CD4-positive, CD25-positive, alpha-beta regulatory T cell (primary cell): ENCODE measurements at regions not wholly inside any gene's neighbourhood (a gene's known extent, or its start where the extent isn't known, plus 50 kb on each side); places are given as distances from the start of the nearest gene placed in this dataset.
"Not testable (repeated sequence)": the region's sequence is repeated elsewhere in the genome, so short reads cannot be mapped to it uniquely, and the experiment has no call there.

Experiments
- ATAC-seq, 2 donors: fragments of 150-1000 bp; cut with Tn5 transposase; one replicate each; pipeline ENCODE4 v1.10.0; 2021; ENCODE audit warnings: low read depth in 2 of 2, moderate number of reproducible peaks in 2 of 2, moderate library complexity in 1 of 2
- DNase-seq, 3 donors: peaks; one replicate each; pipeline versions ENCODE4 v3.0.0 to v3.0.0-alpha.2; 2012 to 2022; ENCODE audit warnings: mixed read lengths in 1 of 3
- H3K27ac ChIP-seq: one replicate; pipeline ENCODE4 v1.7.0; 2013; ENCODE audit warnings: mild to moderate bottlenecking, low read length; ENCODE audit not compliant: insufficient read depth, poor library complexity, severe bottlenecking
- H3K27me3 ChIP-seq: one replicate; pipeline ENCODE4 v1.7.0; 2013; ENCODE audit warnings: low read length; ENCODE audit not compliant: control insufficient read depth, insufficient read depth
- H3K36me3 ChIP-seq: one replicate; pipeline ENCODE4 v1.7.0; 2013; ENCODE audit warnings: mild to moderate bottlenecking, low read length, moderate library complexity; ENCODE audit not compliant: control insufficient read depth, insufficient read depth
- H3K4me1 ChIP-seq: 2 replicates; pipeline ENCODE4 v1.7.0; 2013; ENCODE audit warnings: mild to moderate bottlenecking, low read length; ENCODE audit not compliant: insufficient read depth, control insufficient read depth, poor library complexity, severe bottlenecking
- H3K4me3 ChIP-seq: one replicate; pipeline ENCODE4 v1.7.0; 2013; ENCODE audit warnings: low read depth, mild to moderate bottlenecking, low read length, moderate library complexity
- H3K9me3 ChIP-seq, 2 experiments: 1 replicate in 1 of 2; 2 replicates in 1 of 2; pipeline ENCODE4 v1.7.0; 2013; ENCODE audit warnings: low read length in 2 of 2, mild to moderate bottlenecking in 1 of 2, moderate library complexity in 1 of 2; ENCODE audit not compliant: control insufficient read depth in 2 of 2
- H3K27ac Mint-ChIP-seq, 3 donors: one replicate each; pipeline ENCODE4 v1.8.0; 2020 to 2022; ENCODE audit warnings: mild to moderate bottlenecking in 3 of 3, mixed read lengths in 3 of 3, moderate library complexity in 2 of 3
- H3K27me3 Mint-ChIP-seq: one replicate; pipeline ENCODE4 v1.8.0; 2022; ENCODE audit warnings: mild to moderate bottlenecking, mixed read lengths
- H3K36me3 Mint-ChIP-seq: one replicate; pipeline ENCODE4 v1.8.0; 2020; ENCODE audit warnings: mixed read lengths
- H3K4me1 Mint-ChIP-seq, 4 donors: one replicate each; pipeline ENCODE4 v1.8.0; 2020 to 2022; ENCODE audit warnings: mixed read lengths in 4 of 4, mild to moderate bottlenecking in 1 of 4
- H3K4me3 Mint-ChIP-seq, 4 donors: one replicate each; pipeline ENCODE4 v1.8.0; 2020 to 2022; ENCODE audit warnings: mild to moderate bottlenecking in 4 of 4, mixed read lengths in 4 of 4, moderate library complexity in 3 of 4
- H3K9me3 Mint-ChIP-seq, 7 donors: one replicate each; pipeline ENCODE4 v1.8.0; 2020 to 2022; ENCODE audit warnings: mixed read lengths in 7 of 7, mild to moderate bottlenecking in 3 of 7, moderate library complexity in 2 of 7

DNA sequence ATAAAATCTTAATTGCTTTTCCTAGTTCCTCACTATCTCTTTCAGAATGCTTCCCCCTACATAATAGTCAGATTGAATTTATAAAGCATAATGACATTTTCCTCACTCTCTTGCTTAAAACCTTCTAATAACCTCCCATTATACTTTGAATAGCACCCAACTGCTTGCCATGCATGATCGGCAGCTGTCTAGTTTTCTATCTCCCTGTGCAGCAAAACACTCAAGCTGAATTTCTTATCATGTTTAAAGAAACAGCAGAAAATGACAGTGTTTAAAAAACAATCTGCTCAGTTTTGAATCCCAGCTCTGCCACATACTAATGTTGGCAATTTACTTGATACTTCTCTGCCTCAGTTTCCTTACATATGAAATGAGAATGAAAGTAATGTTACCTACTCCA lies 947.1 kb upstream of the HS3ST1 start:
- Histone ChIP-seq H3K9me3 (peaks cover 0 to 2% of the 10 kb centered on the region in 2 experiments), H3K27ac (no peak overlapping the region), H3K27me3 (no peaks in the 10 kb centered on the region), H3K36me3 (no peaks in the 10 kb centered on the region), H3K4me3 (no peak overlapping the region), H3K4me1 (no peaks in the 10 kb centered on the region)
- DNase-seq: no peak
- H3K27me3 Mint-ChIP-seq: no peaks in the 10 kb centered on the region
- no peaks in the 10 kb centered on the region for H3K4me1 Mint-ChIP-seq
- no peaks in the 10 kb centered on the region for H3K36me3 Mint-ChIP-seq
- ATAC-seq: no peak
- no peak overlapping the region for H3K27ac Mint-ChIP-seq
- H3K4me3 Mint-ChIP-seq: no peak overlapping the region
- H3K9me3 Mint-ChIP-seq: peaks cover 0 to 8% (median 6%) of the 10 kb centered on the region in 7 donors

DNA sequence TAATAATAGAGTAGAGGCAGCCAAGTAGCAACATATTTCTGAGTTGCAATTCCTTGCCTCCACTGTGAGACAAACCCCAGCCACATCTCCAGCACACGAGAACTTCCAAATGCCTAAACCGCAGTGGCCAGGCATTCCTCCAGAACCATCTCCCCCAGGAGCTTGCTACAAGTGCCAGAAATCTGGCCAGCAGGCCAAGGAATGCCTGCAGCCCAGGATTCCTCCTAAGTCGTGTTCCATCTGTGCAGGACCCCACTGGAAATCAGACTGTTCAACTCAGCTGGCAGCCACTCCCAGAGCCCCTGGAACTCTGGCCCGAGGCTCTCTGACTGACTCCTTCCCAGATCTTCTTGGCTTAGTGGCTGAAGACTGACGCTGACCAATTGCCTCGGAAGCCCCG lies 937.2 kb upstream of the HS3ST1 start:
- H3K4me1 ChIP-seq, H3K27me3 ChIP-seq, H3K4me1 Mint-ChIP-seq, H3K4me3 Mint-ChIP-seq, H3K27ac ChIP-seq, H3K9me3 ChIP-seq, H3K4me3 ChIP-seq, DNase-seq, H3K9me3 Mint-ChIP-seq, H3K36me3 ChIP-seq, H3K27me3 Mint-ChIP-seq, H3K27ac Mint-ChIP-seq, H3K36me3 Mint-ChIP-seq, ATAC-seq: not testable (repeated sequence)

GRCh38 chr4:12360391-12360790 lies 931.7 kb upstream of the HS3ST1 start:
- no peak overlapping the region for H3K4me3 ChIP-seq
- Mint-ChIP-seq H3K4me1 (no peaks in the 10 kb centered on the region), H3K27me3 (no peaks in the 10 kb centered on the region), H3K4me3 (no peak overlapping the region), H3K9me3 (peaks cover 5 to 20% (median 8%) of the 10 kb centered on the region in 7 donors), H3K36me3 (no peaks in the 10 kb centered on the region), H3K27ac (no peak overlapping the region)
- no peaks in the 10 kb centered on the region for H3K9me3 ChIP-seq
- H3K27ac ChIP-seq: no peak overlapping the region
- no peaks in the 10 kb centered on the region for H3K4me1 ChIP-seq
- DNase-seq: no peak
- H3K27me3 ChIP-seq: no peaks in the 10 kb centered on the region
- no peaks in the 10 kb centered on the region for H3K36me3 ChIP-seq
- ATAC-seq: no peak

DNA sequence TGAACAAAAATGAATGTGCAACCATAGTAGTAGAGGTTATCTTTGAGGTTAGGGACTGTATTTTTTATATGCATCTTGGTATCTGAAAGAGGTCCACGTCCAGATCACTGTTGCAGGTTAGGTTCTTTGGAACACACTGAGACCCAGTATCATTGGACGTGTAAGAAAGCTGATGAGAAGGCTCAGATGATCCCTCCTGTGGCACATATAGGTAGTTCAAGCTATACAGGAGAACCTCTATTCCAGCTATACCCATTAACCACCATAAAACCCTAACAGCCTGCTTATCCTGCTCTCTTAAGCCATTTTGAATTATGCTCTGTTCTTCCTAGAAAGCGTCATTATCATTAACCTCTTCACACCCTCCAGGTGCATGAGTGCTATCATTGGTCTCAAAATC lies 930.7 kb upstream of the HS3ST1 start:
- no peak for ATAC-seq
- H3K27ac ChIP-seq: no peak overlapping the region
- no peaks in the 10 kb centered on the region for H3K4me1 ChIP-seq
- H3K4me1 Mint-ChIP-seq: no peaks in the 10 kb centered on the region
- H3K36me3 ChIP-seq: no peaks in the 10 kb centered on the region
- H3K27ac Mint-ChIP-seq: no peak overlapping the region
- H3K27me3 Mint-ChIP-seq: no peaks in the 10 kb centered on the region
- DNase-seq: no peak
- no peaks in the 10 kb centered on the region for H3K36me3 Mint-ChIP-seq
- H3K27me3 ChIP-seq: no peaks in the 10 kb centered on the region
- peaks cover 0 to 16% (median 6%) of the 10 kb centered on the region in 7 donors for H3K9me3 Mint-ChIP-seq
- H3K4me3 ChIP-seq: no peak overlapping the region
- H3K4me3 Mint-ChIP-seq: no peak overlapping the region
- H3K9me3 ChIP-seq: no peaks in the 10 kb centered on the region

- not testable (repeated sequence) for DNase-seq, H3K27ac Mint-ChIP-seq, H3K36me3 ChIP-seq, H3K4me3 ChIP-seq, H3K4me3 Mint-ChIP-seq, H3K4me1 Mint-ChIP-seq, H3K27ac ChIP-seq, H3K4me1 ChIP-seq, H3K27me3 ChIP-seq, H3K9me3 ChIP-seq, H3K36me3 Mint-ChIP-seq, H3K27me3 Mint-ChIP-seq, ATAC-seq
- peaks cover 0 to 19% (median 7%) of the 10 kb centered on the region in 7 donors for H3K9me3 Mint-ChIP-seq
Measured at GRCh38 chr4:12333083-12333482, 904.4 kb upstream of the HS3ST1 start.

- H3K9me3 Mint-ChIP-seq: peaks cover 0 to 13% (median 2%) of the 10 kb centered on the region in 7 donors
- no peak overlapping the region for H3K27ac Mint-ChIP-seq
- no peaks in the 10 kb centered on the region for H3K4me1 Mint-ChIP-seq
- no peak for ATAC-seq
- H3K9me3 ChIP-seq: no peaks in the 10 kb centered on the region
- H3K4me1 ChIP-seq: no peaks in the 10 kb centered on the region
- no peak overlapping the region for H3K4me3 Mint-ChIP-seq
- H3K27me3 Mint-ChIP-seq: no peaks in the 10 kb centered on the region
- no peak overlapping the region for H3K4me3 ChIP-seq
- H3K27me3 ChIP-seq: no peaks in the 10 kb centered on the region
- H3K36me3 ChIP-seq: no peaks in the 10 kb centered on the region
- DNase-seq: no peak
- no peaks in the 10 kb centered on the region for H3K36me3 Mint-ChIP-seq
- H3K27ac ChIP-seq: no peak overlapping the region
Measured at GRCh38 chr4:12324965-12325364, 896.3 kb upstream of the HS3ST1 start.

DNA sequence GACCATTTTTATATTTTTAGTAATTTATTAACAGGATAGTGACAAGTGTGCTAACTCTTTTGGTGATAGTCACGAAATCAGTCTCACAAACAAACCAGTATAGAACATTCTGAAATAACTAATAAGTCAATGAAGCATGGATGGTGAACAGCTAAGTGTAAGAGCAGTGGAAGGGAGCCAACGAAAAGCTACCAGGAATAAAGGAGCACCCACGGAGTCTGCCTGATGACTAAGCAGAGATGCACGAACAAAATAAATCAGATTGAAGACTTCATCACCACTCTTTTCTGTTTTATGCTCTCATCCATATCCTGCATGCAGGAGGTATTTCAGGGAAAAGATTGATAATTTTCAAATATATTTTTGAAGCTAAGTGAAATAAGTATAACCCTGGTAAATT lies 891.1 kb upstream of the HS3ST1 start:
- no peaks in the 10 kb centered on the region for H3K4me1 ChIP-seq
- Mint-ChIP-seq H3K36me3 (no peaks in the 10 kb centered on the region), H3K9me3 (peaks cover 0 to 15% (median 3%) of the 10 kb centered on the region in 7 donors), H3K4me3 (no peak overlapping the region), H3K4me1 (no peaks in the 10 kb centered on the region), H3K27me3 (no peaks in the 10 kb centered on the region), H3K27ac (no peak overlapping the region)
- no peaks in the 10 kb centered on the region for H3K36me3 ChIP-seq
- no peaks in the 10 kb centered on the region for H3K27me3 ChIP-seq
- H3K4me3 ChIP-seq: no peak overlapping the region
- DNase-seq (no peak), ATAC-seq (no peak)
- no peak overlapping the region for H3K27ac ChIP-seq
- H3K9me3 ChIP-seq: no peaks in the 10 kb centered on the region

- H3K9me3 Mint-ChIP-seq: peaks cover 3 to 17% (median 6%) of the 10 kb centered on the region in 7 donors
Measured at GRCh38 chr4:12304905-12305304, 876.2 kb upstream of the HS3ST1 start.

More at GRCh38 chr4:12304905-12305304, 876.2 kb upstream of the HS3ST1 start:
- no peaks in the 10 kb centered on the region for H3K4me1 Mint-ChIP-seq
- H3K4me3 Mint-ChIP-seq: no peak overlapping the region
- Histone ChIP-seq H3K4me1 (no peaks in the 10 kb centered on the region), H3K27me3 (no peaks in the 10 kb centered on the region), H3K4me3 (no peak overlapping the region), H3K27ac (no peak overlapping the region), H3K9me3 (no peaks in the 10 kb centered on the region), H3K36me3 (no peaks in the 10 kb centered on the region)
- no peaks in the 10 kb centered on the region for H3K36me3 Mint-ChIP-seq
- H3K27me3 Mint-ChIP-seq: no peaks in the 10 kb centered on the region
- no peak for DNase-seq
- ATAC-seq: no peak
- H3K27ac Mint-ChIP-seq: no peak overlapping the region
